Heart left ventricle (tissue), 13 donors: ENCODE measurements at regions not wholly inside any gene's neighbourhood (a gene's known extent, or its start where the extent isn't known, plus 50 kb on each side); places are given as distances from the start of the nearest gene placed in this dataset.

ENCODE experiments used
- CTCF ChIP-seq, 12 donors: fragments of 200-600 bp; sonication (generic) in 4 of 12; IDR thresholded peaks; one replicate each; pipeline versions ENCODE4 v1.5.0 to v1.8.0; 2018 to 2022; ENCODE audit warnings: antibody characterized with exemption in 12 of 12, mild to moderate bottlenecking in 5 of 12
- POLR2A ChIP-seq, 2 donors: fragments of 450-650 bp; IDR thresholded peaks; one replicate each; pipeline ENCODE4 v1.6.1; 2017; ENCODE audit warnings: antibody characterized with exemption in 2 of 2, mild to moderate bottlenecking in 2 of 2, moderate library complexity in 2 of 2
- donor health status: ischemic (EF 13 %, LVEDD 7.1; RV severe dilation, severe dysfunction).
- donor health status: DM: no; HTN: yes; CAD: no.
- donor health status: DM: no; HTN: no; CAD: no.
- donor health status: ischemic (EF 25% LVEDD 6.9; RV normal size, moderate dysfunction).
- donor health status: ischemic (EF 25% LVEDD 5.7; RV mildly dilated, moderate dysfunction).
- donor health status: ischemic (EF 35%, LVEDD 5.7; RV mildly dilated, moderate dysfunction).
- donor health status: nonischemic (EF 11% LVEDD 7.7; RV severe dilation, severe dysfunction).
- donor health status: DM: yes; HTN: yes; CAD: no.
- donor health status: PGD.
- donor health status: ischemic (EF 29% LVEDD 5.4; RV normal size, mild dysfunction).
- donor health status: nonischemic (EF 23%, LVEDD 6.1; RV moderate dilation, normal function).

GRCh38 chr11:130779267-130779666 lies 137.0 kb downstream of the SNX19 start:
- TF ChIP-seq CTCF (IDR thresholded peaks at IDR 0.05), result no peak
- TF ChIP-seq POLR2A (IDR thresholded peaks at IDR 0.05), result no peak
